HG03342 (cell line): ENCODE measurements at regions not wholly inside any gene's neighbourhood (a gene's known extent, or its start where the extent isn't known, plus 50 kb on each side); places are given as distances from the start of the nearest gene placed in this dataset.
"Not testable (repeated sequence)": the region's sequence is repeated elsewhere in the genome, so short reads cannot be mapped to it uniquely, and the experiment has no call there.

Source experiments
- ATAC-seq: cut with Tn5 transposase; IDR thresholded peaks from one replicate; pipeline ENCODE4 v1.9.1; 2021; ENCODE audit warnings: mild to moderate bottlenecking, moderate library complexity; ENCODE audit not compliant: unreplicated experiment

GRCh38 chr13:100787899-100788298 lies 113.3 kb upstream of the TMTC4 start:
- ATAC-seq, result no peak

DNA sequence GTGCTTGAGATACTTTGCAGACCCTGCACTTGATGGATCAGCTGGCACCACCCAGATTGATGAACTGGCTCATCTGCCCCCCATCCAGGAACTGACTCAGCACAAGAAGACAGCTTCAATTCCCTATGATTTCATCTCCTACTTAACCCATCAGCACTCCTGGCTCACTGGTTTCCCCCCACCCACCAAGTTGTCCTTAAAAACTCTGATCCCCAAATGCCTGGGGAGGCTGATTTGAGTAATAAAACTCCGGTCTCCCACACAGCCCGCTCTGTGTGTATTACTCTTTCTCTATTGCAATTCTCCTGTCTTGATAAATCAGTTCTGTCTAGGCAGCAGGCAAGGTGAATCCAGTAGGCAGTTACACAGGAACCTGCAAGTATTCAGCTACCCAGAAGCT lies 102.1 kb upstream of the TMTC4 start:
- ATAC-seq, result not testable (repeated sequence)

- ATAC-seq, result no peak
Measured at GRCh38 chr13:100773923-100774663, 99.5 kb upstream of the TMTC4 start.

GRCh38 chr13:100773429-100773828 lies 98.8 kb upstream of the TMTC4 start:
- ATAC-seq, result no peak

GRCh38 chr13:100767192-100767591 lies 92.6 kb upstream of the TMTC4 start:
- no peak for ATAC-seq

DNA sequence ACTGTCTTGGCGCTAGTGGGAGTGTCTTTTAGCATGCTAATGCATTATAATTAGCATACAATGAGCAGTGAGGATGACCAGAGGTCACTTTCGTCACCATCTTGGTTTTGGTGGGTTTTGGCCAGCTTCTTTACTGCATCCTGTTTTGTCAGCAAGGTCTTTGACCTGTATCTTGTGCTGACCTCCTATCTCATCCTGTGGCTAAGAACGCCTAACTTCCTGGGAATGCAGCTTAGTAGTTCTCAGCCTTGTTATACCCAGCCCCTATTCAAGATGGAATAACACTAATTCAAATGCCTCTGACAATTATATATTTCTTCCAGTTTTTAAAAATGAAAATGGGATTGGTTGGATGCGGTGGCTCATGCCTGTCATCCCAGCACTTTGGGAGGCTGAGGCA lies 92.0 kb upstream of the TMTC4 start:
- ATAC-seq, result not testable (repeated sequence)

GRCh38 chr13:100764937-100765336 lies 90.3 kb upstream of the TMTC4 start:
- no peak for ATAC-seq

GRCh38 chr13:100762126-100762525 lies 87.5 kb upstream of the TMTC4 start:
- not testable (repeated sequence) for ATAC-seq

GRCh38 chr13:100755891-100756290 lies 81.3 kb upstream of the TMTC4 start:
- ATAC-seq, result no peak

DNA sequence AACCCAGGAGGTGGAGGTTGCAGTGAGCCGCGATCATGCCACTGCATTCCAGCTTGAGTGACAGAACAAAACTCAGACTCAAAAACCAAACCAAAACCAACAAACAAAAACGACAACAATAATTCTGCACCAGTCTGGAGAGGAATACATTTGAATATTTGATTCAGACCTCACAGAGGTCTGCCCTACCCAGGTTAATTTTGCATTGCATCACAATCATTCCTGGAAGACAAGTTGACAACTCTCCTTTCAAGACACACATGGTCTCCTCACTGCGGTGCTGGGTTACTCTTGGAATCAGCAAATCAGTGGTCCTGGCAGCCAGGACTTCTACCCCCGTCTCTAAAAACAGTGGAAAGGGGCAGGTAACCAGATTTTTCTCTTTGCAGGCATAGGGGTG lies 79.9 kb upstream of the TMTC4 start:
- ATAC-seq, result no peak

DNA sequence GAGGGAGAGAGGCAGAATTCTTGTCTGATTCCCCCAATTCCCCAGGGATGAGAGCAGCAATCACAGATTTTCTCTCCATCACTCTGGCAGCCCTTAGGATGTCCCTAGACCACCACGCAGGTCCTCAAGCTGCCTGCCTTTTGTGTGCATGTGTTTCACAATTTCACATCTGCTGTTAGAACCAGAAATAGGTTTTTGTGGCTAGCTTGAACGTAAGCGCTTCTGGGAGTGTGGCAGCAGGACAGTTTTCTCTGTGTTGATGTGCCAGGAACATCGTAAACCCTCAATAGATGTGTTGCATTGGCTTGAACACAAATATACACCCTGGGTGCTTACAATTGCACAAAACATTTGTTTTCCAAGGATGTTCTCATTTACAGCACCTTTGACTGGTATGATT lies 78.8 kb upstream of the TMTC4 start:
- ATAC-seq, result no peak

DNA sequence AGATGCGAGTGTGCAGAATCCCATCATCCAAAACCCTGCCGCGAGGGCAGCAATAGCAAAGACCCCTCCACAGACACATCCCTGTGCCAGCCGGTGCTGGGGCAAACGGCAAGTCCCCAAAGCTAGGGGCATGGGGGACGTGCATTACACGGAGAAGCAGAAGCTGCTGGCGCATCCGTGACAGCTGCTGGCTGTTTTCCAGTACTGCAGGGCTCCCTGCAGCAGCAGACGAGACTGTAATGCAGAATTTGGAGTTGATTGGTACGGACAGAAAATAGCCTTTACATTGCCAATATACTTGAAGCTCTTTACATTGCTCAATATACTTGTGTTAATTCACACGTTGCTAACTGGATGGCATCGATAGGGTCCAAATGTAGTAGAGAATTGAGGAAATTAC lies 77.2 kb upstream of the TMTC4 start:
- ATAC-seq, result no peak

DNA sequence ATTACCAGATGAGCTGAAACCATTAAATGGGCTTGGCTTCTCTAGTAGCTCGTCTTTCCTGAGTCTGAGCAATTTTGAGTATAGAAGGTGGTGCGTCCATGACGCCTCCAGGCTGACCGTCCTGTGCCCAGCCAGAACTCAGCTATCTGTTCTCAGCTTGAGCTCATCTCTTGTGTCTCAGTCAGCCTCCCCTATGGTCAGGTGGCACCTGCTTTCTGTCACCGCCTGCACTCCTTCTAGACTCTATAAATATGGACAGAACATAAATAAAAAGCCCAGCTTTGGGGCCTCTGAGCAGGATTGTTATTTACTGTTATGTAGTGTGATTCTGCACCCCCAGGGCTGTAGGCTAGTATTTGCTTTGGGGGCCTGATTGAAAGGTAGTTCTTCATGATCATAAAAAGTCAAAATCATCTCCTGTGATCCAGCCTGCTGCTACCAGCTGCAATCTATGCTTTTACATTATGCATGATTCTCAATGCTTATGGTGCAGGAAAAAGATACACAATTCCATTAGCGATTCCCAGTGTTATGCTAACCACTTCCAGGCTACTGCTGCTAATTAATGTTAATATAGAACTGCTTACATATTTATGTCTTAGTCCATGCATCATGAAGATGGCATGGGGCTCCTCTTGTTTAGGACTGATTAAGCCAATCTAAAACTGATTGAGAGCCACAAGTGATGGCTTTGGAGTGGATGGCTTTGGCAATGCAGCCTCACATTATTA lies 72.5 kb upstream of the TMTC4 start:
- no peak for ATAC-seq

- no peak for ATAC-seq
Measured at GRCh38 chr13:100738176-100738855, 63.7 kb upstream of the TMTC4 start.

DNA sequence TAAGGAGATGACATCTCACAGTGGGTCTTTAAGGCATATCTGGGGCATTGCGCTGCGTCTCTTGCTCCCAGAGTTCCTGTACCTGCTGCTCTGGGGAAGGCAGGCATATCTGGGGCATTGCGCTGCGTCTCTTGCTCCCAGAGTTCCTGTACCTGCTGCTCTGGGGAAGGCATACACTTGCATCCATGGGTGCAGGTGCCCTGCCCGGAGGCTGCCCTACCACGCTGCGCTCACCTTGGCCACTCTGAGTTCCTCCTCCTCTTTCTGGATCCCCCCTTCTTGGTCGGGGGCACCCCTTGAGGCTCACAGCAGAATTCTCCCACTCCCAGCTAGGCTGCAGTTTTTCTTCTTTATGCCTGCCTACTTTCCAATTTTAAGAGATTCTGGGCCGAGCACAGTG lies 60.9 kb upstream of the TMTC4 start:
- ATAC-seq, result no peak

DNA sequence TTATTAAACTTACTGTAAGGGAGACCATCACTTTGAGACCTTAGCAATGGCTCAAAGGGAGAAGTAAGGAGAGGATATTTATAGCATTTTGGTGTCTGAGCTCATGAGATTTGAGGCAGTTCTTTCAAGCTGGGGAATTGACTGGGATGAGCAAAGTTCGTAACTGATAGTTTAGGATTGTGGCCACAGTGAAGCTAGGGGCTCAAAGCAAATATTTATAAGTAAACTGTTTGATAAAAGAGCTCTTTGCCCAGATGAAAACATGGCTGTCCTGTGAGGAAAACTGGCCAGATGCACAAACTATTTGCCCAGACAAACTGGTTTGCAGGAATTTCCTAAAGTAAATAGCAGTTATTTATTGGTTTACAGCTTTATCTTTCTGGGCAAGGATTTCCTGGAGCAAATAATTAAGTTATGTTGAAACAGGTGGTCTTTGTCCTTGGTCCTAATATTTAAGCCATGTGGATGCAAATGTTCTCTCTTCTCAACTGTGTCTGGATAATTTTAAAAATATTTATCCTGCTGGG lies 59.7 kb upstream of the TMTC4 start:
- no peak for ATAC-seq

- no peak for ATAC-seq
Measured at GRCh38 chr13:100733261-100733660, 58.7 kb upstream of the TMTC4 start.

DNA sequence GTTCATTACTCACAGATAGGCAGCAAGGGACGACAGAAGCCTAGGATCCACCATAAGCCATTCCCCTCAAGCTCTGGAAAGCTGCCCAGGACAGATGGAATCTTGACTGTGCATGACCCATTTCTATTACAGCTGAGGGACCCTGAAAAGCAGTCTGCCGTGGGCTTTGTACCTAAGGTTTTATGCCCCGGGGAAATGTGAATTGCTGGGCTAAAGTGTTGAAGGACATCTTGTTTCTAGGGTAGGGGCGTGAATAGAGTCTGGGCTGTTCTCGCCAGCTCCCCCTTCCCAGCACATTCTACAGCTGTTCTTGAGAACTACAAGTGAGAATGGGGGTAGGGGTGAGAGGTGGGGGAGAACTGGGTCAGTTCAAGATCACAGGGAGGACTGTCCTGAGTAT lies 53.6 kb upstream of the TMTC4 start:
- no peak for ATAC-seq

GRCh38 chr13:100725472-100725871 lies 50.9 kb upstream of the TMTC4 start:
- no peak for ATAC-seq

DNA sequence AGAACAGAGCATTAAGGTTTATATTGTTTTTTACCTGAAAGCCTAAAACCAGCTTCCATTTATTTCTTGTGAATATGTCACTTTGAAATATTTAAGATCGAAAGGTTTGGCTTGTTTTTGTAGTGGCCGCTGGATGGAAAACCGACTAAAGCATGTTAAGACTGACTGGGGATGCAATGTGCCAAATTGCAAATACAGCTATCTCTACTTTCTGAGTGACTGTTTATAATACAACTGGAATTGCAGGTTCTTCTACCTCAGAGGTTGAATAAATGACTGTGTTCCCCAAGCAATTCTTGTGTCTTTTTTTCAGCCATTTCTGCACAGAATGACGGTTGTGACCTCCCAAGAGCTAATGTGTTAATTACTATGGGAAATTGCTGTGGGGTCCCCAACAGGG lies 50.0 kb upstream of the TMTC4 start:
- ATAC-seq, result no peak
